Neuronal stem cell (in vitro differentiated cells): ENCODE measurements at regions not wholly inside any gene's neighbourhood (a gene's known extent, or its start where the extent isn't known, plus 50 kb on each side); places are given as distances from the start of the nearest gene placed in this dataset.
"Not testable (repeated sequence)": the region's sequence is repeated elsewhere in the genome, so short reads cannot be mapped to it uniquely, and the experiment has no call there.

Experiments
- DNase-seq: peaks from one replicate; pipeline ENCODE4 v3.0.0-alpha.2; 2013; ENCODE audit warnings: low spot score
- H2AFZ ChIP-seq: one replicate; pipeline ENCODE4 v1.6.1; 2013; ENCODE audit warnings: mild to moderate bottlenecking, low read length, inconsistent platforms
- H2AK5ac ChIP-seq: 2 replicates; pipeline ENCODE4 v1.6.1; 2013; ENCODE audit warnings: low read depth, mild to moderate bottlenecking, inconsistent platforms, low read length, moderate library complexity, mixed read lengths
- H2BK120ac ChIP-seq: 2 replicates; pipeline ENCODE4 v1.6.1; 2013; ENCODE audit warnings: low read depth, mild to moderate bottlenecking, inconsistent platforms, low read length, moderate library complexity, mixed read lengths
- H2BK12ac ChIP-seq: one replicate; pipeline ENCODE4 v1.6.1; 2013; ENCODE audit warnings: low read length, inconsistent platforms
- H2BK15ac ChIP-seq: 2 replicates; pipeline ENCODE4 v1.6.1; 2013; ENCODE audit warnings: mild to moderate bottlenecking, low read length, inconsistent platforms, mixed read lengths
- H2BK5ac ChIP-seq: one replicate; pipeline ENCODE4 v1.6.1; 2013; ENCODE audit warnings: inconsistent platforms, mild to moderate bottlenecking, low read length, moderate library complexity
- H3K14ac ChIP-seq: one replicate; pipeline ENCODE4 v1.6.1; 2013; ENCODE audit warnings: low read length, inconsistent platforms
- H3K18ac ChIP-seq: 2 replicates; pipeline ENCODE4 v1.6.1; 2013; ENCODE audit warnings: low read length, inconsistent platforms
- H3K23ac ChIP-seq: 2 replicates; pipeline ENCODE4 v1.6.1; 2013; ENCODE audit warnings: low read depth, mild to moderate bottlenecking, mixed read lengths, low read length, inconsistent platforms; ENCODE audit not compliant: poor library complexity
- H3K27ac ChIP-seq: replicated peaks from 3 replicates; pipeline ENCODE4 v1.5.1; 2013; ENCODE audit warnings: low read length, inconsistent platforms
- H3K27me3 ChIP-seq, 3 experiments: 2 replicates each; pipeline ENCODE4 v1.6.1; 2013; ENCODE audit warnings: low read length in 3 of 3, mild to moderate bottlenecking in 2 of 3, inconsistent platforms in 1 of 3, low read depth in 1 of 3, mixed read lengths in 1 of 3, moderate library complexity in 1 of 3; ENCODE audit not compliant: control insufficient read depth in 3 of 3, insufficient read depth in 3 of 3
- H3K36me3 ChIP-seq, 2 donors: replicated peaks in 1 of 2; 2 replicates each; pipeline ENCODE4 v1.6.1; 2013; ENCODE audit warnings: low read length in 2 of 2; ENCODE audit not compliant: control insufficient read depth in 2 of 2, insufficient read depth in 2 of 2
- H3K4ac ChIP-seq: 2 replicates; pipeline ENCODE4 v1.6.1; 2013; ENCODE audit warnings: inconsistent platforms, mild to moderate bottlenecking, low read length, moderate library complexity
- H3K4me1 ChIP-seq, 2 donors: 1 replicate in 1 of 2; 2 replicates in 1 of 2; pipeline ENCODE4 v1.6.1; 2013; ENCODE audit warnings: low read length in 2 of 2, low read depth in 1 of 2; ENCODE audit not compliant: control insufficient read depth in 2 of 2, insufficient read depth in 1 of 2
- H3K4me2 ChIP-seq: one replicate; pipeline ENCODE4 v1.6.1; 2013; ENCODE audit warnings: mild to moderate bottlenecking, low read length, inconsistent platforms; ENCODE audit not compliant: insufficient read depth, poor library complexity, severe bottlenecking
- H3K4me3 ChIP-seq, 2 donors: 2 replicates each; pipeline ENCODE4 v1.5.1; 2013; ENCODE audit warnings: low read length in 2 of 2, mild to moderate bottlenecking in 2 of 2, inconsistent platforms in 1 of 2, moderate library complexity in 1 of 2
- H3K79me1 ChIP-seq: one replicate; pipeline ENCODE4 v1.6.1; 2013; ENCODE audit warnings: low read depth, mild to moderate bottlenecking, inconsistent platforms, low read length, moderate library complexity
- H3K9ac ChIP-seq: one replicate; pipeline ENCODE4 v1.6.1; 2013; ENCODE audit warnings: mild to moderate bottlenecking, low read depth, low read length, inconsistent platforms; ENCODE audit not compliant: poor library complexity
- H3K9me3 ChIP-seq, 2 donors: replicated peaks in 1 of 2; 2 replicates each; pipeline versions ENCODE3 to v1.6.1; 2013; ENCODE audit warnings: low read length in 2 of 2, mild to moderate bottlenecking in 2 of 2, inconsistent platforms in 1 of 2, low read depth in 1 of 2, mixed read lengths in 1 of 2, moderate library complexity in 1 of 2; ENCODE audit not compliant: control insufficient read depth in 2 of 2, insufficient read depth in 1 of 2
- H4K8ac ChIP-seq: one replicate; pipeline ENCODE4 v1.6.1; 2013; ENCODE audit warnings: low read depth, mild to moderate bottlenecking, inconsistent platforms, low read length, moderate library complexity
- H4K91ac ChIP-seq: one replicate; pipeline ENCODE4 v1.6.1; 2013; ENCODE audit warnings: low read length, low read depth, mild to moderate bottlenecking, inconsistent platforms; ENCODE audit not compliant: poor library complexity
- WGBS, 2 donors: extraction: QIAGEN DNeasy Blood & Tissue Kit; methylation state at CpG; one replicate each; pipeline ENCODE4 v1.1.7; 2013; ENCODE audit warnings: missing lambda C conversion rate in 2 of 2, mixed read lengths in 1 of 2; ENCODE audit not compliant: insufficient read length in 2 of 2, insufficient replicate concordance in 1 of 2; ENCODE audit errors: extremely low coverage in 2 of 2; 5-methylcytosine and 5-hydroxymethylcytosine counted together

- H3K27me3 ChIP-seq = peaks cover 0 to 6% (median 0%) of the 10 kb centered on the region in 3 experiments
- no peak for DNase-seq
- H3K23ac ChIP-seq = no peak overlapping the region
- no peaks in the 10 kb centered on the region for H3K79me1 ChIP-seq
- H2BK12ac ChIP-seq = no peak overlapping the region
- H3K9ac ChIP-seq = no peak overlapping the region
- H3K4me3 ChIP-seq = no peak overlapping the region
- no peak overlapping the region for H3K4me2 ChIP-seq
- no peak overlapping the region for H3K18ac ChIP-seq
- peak overlapping the region; percentile 19 for H2AFZ ChIP-seq
- no peak overlapping the region for H4K91ac ChIP-seq
- H4K8ac ChIP-seq = no peak overlapping the region
- H3K4ac ChIP-seq = no peak overlapping the region
- no peak overlapping the region for H2BK15ac ChIP-seq
- H3K14ac ChIP-seq = no peak overlapping the region
- WGBS, 2 donors = no CpG with 5 or more reads among the region's 4 CpGs
- H3K9me3 ChIP-seq = no peaks in the 10 kb centered on the region
- no peak overlapping the region for H3K27ac ChIP-seq
- H2BK5ac ChIP-seq = no peak overlapping the region
- no peak overlapping the region for H2AK5ac ChIP-seq
- H3K4me1 ChIP-seq = peaks cover 0 to 3% of the 10 kb centered on the region in 2 donors
- H2BK120ac ChIP-seq = no peak overlapping the region
- H3K36me3 ChIP-seq = no peaks in the 10 kb centered on the region
Observed at GRCh38 chrX:47302396-47302795, 68.0 kb upstream of the ZNF157 start.

GRCh38 chrX:47306471-47307023 lies 63.8 kb upstream of the ZNF157 start:
- not testable (repeated sequence) for H2AK5ac ChIP-seq, H3K27ac ChIP-seq, H3K27me3 ChIP-seq, H3K9ac ChIP-seq, H4K91ac ChIP-seq, H3K79me1 ChIP-seq, H2BK120ac ChIP-seq, H3K18ac ChIP-seq, H2BK5ac ChIP-seq, H4K8ac ChIP-seq, DNase-seq, H3K4me3 ChIP-seq, H3K4ac ChIP-seq, H2BK12ac ChIP-seq, H3K14ac ChIP-seq, H2BK15ac ChIP-seq, H3K23ac ChIP-seq, H3K36me3 ChIP-seq, H3K4me1 ChIP-seq, H3K4me2 ChIP-seq, H3K9me3 ChIP-seq
- H2AFZ ChIP-seq = peak overlapping the region; percentile 56
- WGBS, 2 donors = no CpG with 5 or more reads among the region's 7 CpGs

- H3K4me3 ChIP-seq = no peak overlapping the region
- H2BK15ac ChIP-seq = no peak overlapping the region
- H3K27ac ChIP-seq = peak overlapping the region; percentile 22
- no peak overlapping the region for H2AK5ac ChIP-seq
- no CpG with 5 or more reads among the region's 19 CpGs for WGBS, 2 donors
- H3K9me3 ChIP-seq = no peaks in the 10 kb centered on the region
- no peak overlapping the region for H3K4me2 ChIP-seq
- no peak overlapping the region for H3K14ac ChIP-seq
- H3K9ac ChIP-seq = no peak overlapping the region
- H3K18ac ChIP-seq = peak overlapping the region; percentile 4
- no peak overlapping the region for H2BK12ac ChIP-seq
- H3K36me3 ChIP-seq = no peaks in the 10 kb centered on the region
- peak overlapping the region; percentile 52 for H2AFZ ChIP-seq
- H3K79me1 ChIP-seq = no peaks in the 10 kb centered on the region
- H2BK120ac ChIP-seq = no peak overlapping the region
- peaks cover 0 to 3% (median 0%) of the 10 kb centered on the region in 3 experiments for H3K27me3 ChIP-seq
- H2BK5ac ChIP-seq = no peak overlapping the region
- no peak for DNase-seq
- H3K4me1 ChIP-seq = peaks cover 8 to 22% of the 10 kb centered on the region in 2 donors
- no peak overlapping the region for H3K23ac ChIP-seq
- no peak overlapping the region for H3K4ac ChIP-seq
- no peak overlapping the region for H4K8ac ChIP-seq
- H4K91ac ChIP-seq = no peak overlapping the region
Observed at GRCh38 chrX:47311932-47312774, 58.2 kb upstream of the ZNF157 start.

- Histone ChIP-seq H2BK12ac (no peak overlapping the region), H3K18ac (no peak overlapping the region), H3K4me3 (no peak overlapping the region), H3K23ac (no peak overlapping the region), H3K14ac (no peak overlapping the region), H3K4me2 (no peak overlapping the region), H3K9me3 (no peaks in the 10 kb centered on the region), H3K27me3 (peaks cover 0 to 3% (median 0%) of the 10 kb centered on the region in 3 experiments), H2BK15ac (no peak overlapping the region), H3K36me3 (no peaks in the 10 kb centered on the region), H2AFZ (no peak overlapping the region), H3K9ac (no peak overlapping the region), H2BK120ac (no peak overlapping the region), H3K4me1 (peaks cover 8 to 22% of the 10 kb centered on the region in 2 donors), H2BK5ac (no peak overlapping the region), H4K8ac (no peak overlapping the region), H2AK5ac (no peak overlapping the region), H3K27ac (no peak overlapping the region), H3K79me1 (no peaks in the 10 kb centered on the region), H3K4ac (no peak overlapping the region), H4K91ac (no peak overlapping the region)
- no peak for DNase-seq
- WGBS, 2 donors = no CpG with 5 or more reads among the region's 5 CpGs
Observed at GRCh38 chrX:47313056-47313455, 57.3 kb upstream of the ZNF157 start.
